HG03196 (cell line): ENCODE measurements at regions not wholly inside any gene's neighbourhood (a gene's known extent, or its start where the extent isn't known, plus 50 kb on each side); places are given as distances from the start of the nearest gene placed in this dataset.

ENCODE experiments used
- ATAC-seq: cut with Tn5 transposase; IDR thresholded peaks from one replicate; pipeline ENCODE4 v1.9.1; 2021; ENCODE audit not compliant: unreplicated experiment

- no peak for ATAC-seq
Observed at GRCh38 chr3:31047673-31048072, 153.2 kb upstream of the GADL1 start.

DNA sequence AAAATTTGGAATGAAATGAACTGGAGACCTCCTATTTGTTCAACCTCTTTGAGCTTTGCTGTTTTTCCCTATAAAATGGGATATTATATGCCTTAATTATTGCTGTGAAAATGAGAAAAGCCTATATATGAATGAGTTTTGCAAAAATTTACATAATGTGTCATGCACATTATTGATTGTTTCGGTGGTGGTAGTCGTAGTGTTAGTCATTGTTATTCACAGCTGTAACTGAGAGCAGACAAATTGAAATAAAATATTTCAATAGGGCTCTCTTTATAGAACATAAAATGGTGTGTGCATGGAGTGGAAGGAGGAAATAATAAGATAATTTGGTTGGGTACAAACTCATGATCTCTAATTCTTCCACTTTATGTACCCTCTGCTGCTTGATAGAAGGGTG is 153.7 kb upstream of the GADL1 start:
- ATAC-seq: no peak

GRCh38 chr3:31050296-31050695 is 155.8 kb upstream of the GADL1 start:
- no peak for ATAC-seq

DNA sequence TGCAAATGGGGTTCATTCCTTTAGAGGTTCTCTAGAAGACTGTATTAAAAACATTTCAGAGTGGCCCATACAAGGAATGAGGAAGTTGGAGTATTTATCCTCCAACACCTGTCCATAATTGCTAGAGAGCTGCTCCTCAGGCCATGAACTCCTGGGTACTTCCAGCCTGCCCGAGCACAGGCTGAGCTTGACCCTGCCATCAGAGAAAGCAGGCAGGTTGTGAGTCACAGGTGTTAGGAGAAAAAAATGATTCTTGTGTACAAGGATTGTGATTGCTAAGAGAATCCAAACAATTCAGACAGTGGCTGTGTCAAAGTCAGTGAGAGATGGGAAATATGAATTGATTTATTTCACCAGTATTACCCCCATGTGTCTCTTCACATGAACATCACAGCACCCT is 156.8 kb upstream of the GADL1 start:
- no peak for ATAC-seq

GRCh38 chr3:31053299-31053698 is 158.8 kb upstream of the GADL1 start:
- ATAC-seq: no peak

- ATAC-seq: no peak
Observed at GRCh38 chr3:31054032-31054431, 159.6 kb upstream of the GADL1 start.

GRCh38 chr3:31055757-31056156 is 161.3 kb upstream of the GADL1 start:
- no peak for ATAC-seq

GRCh38 chr3:31057891-31058290 is 163.4 kb upstream of the GADL1 start:
- ATAC-seq: no peak

GRCh38 chr3:31064021-31064420 is 169.6 kb upstream of the GADL1 start:
- no peak for ATAC-seq

GRCh38 chr3:31065765-31066164 is 171.3 kb upstream of the GADL1 start:
- no peak for ATAC-seq

DNA sequence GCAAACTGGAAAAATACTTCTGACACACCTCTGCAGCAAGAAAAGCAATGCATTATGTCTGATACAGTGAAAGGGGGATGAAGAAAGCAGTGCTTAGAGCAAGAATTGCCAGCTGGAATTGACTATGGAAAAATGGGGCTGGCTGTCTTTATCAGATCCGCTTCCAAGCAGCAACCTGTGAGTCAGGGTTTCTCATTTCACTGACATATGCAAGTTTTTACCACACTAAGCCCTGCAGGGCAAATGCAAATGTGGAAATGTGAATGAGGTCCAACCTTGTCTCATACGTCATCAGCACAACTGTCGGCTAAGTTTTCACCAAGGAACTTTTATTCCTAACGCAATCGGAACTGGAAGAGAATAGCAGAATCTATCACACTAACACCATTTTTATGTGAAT is 172.5 kb upstream of the GADL1 start:
- ATAC-seq: no peak

- no peak for ATAC-seq
Observed at GRCh38 chr3:31075471-31075870, 181.0 kb upstream of the GADL1 start.

DNA sequence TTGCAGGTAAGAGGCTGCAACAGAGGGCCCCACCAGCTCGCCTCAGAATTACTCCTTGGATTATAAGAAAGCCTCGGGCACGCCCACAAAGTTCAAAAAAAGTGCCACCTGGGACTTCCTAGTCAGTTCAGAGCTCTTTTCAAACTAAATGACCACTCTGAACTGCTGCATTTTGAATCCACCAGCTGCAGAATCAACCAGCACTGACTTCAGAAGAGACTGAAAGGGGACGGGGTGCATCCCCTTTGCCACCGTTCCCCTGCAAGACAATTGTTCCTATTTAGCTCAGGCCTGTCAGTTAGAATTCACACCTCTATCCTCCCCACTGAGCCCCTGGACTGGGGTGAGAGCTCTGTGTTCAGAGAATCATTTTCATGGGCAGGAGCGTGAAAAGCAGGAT is 181.4 kb upstream of the GADL1 start:
- ATAC-seq: no peak

GRCh38 chr3:31077021-31077601 is 182.7 kb upstream of the GADL1 start:
- no peak for ATAC-seq

DNA sequence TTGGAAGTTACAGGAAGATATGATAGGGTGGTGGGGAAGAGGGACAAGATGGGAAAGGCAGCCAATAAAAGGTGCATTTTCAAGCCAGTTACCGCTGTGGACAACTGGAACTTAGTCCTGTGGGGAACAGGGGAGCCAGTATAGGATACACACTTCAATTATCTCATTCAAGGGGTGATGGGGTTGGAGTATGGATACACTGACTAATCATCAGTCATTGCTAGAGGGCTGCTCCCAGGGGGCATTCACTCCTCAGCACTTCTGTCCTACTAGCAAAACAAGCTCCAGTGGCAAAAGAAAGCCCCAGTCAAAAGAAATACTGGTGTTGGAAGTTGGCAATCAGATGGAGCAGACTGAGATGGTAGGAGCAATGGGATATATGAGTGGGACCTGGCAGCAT is 183.4 kb upstream of the GADL1 start:
- ATAC-seq: no peak

DNA sequence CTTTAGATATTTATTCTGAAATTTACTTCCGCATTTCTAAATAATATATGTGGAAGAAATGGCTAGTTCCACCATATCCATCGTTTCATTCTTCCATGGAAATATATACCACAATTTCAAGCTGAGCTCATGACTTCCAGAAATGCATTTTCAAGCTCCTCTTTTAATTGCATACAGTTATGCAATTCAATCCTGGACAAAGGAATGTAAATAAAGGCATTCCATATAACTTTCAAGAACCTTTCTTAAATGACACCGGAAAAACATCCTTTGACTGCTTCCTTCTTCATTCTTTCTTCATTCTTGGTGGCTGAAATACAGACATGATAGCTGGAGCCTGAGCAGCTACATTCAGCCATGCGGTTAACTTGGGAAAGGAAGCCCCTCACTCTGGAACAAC is 185.2 kb upstream of the GADL1 start:
- ATAC-seq: no peak

- no peak for ATAC-seq
Observed at GRCh38 chr3:31081018-31081662, 186.7 kb upstream of the GADL1 start.

DNA sequence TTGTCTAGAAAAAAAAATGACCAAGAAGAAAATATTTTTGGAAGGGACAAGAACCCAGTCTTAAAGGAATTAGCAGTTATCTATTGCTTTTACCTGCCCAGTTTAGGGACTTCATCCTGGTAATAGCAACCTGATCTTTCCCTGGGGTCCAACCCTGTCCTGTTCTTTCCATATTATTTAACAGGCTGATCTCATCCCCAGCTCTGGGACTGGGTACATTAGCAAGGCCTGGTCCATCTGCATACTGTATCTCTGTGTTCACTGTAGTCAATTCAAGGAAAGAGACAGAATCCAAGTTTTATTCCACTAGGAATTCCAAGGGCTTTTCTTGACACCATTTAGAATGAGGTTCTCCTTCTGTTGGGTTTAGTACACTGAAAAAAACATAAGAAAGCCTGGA is 191.7 kb upstream of the GADL1 start:
- no peak for ATAC-seq

GRCh38 chr3:31086698-31087097 is 192.2 kb upstream of the GADL1 start:
- no peak for ATAC-seq

GRCh38 chr3:31091748-31092147 is 197.3 kb upstream of the GADL1 start:
- ATAC-seq: no peak

DNA sequence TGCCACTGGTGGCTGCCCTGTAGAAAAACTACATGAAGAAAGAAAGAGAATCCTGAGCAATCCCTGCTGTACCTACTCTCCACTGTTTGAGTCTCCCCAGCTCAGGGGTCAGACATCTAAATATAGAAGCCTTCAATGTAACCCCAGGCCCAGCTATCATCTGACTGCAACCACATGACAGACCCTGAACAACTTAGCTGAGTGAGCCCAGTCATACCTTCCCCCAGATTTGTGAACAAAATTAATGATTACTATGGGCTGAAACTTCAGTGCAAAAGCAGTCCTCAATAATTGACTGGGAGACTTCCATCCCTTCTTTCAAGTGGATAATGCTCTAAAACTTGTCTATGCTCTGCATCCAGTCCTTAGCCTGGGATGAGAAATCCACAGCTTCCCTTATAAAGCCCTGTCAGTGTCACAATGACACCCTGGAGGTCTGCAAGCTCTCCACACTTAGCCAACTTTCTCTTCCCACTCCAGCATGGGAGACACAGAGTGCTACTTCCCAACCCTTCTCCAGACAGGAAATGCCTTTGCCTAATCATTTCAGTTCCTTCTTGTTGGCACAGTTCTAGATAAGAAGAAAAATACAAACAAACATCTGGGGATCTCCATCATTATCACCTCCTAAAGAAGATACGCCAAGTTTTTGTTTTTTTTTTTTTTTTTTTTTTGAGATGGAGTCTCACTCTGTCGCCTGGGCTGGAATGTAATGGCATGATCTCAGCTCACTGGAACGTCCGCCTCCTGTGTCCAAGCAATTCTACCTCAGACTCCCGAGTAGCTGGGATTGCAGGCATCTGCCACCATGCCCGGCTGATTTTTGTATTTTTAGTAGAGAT is 198.5 kb upstream of the GADL1 start:
- ATAC-seq: no peak

- no peak for ATAC-seq
Observed at GRCh38 chr3:31093606-31094005, 199.1 kb upstream of the GADL1 start.
